Esophagus (tissue), 2 donors: ENCODE measurements at regions not wholly inside any gene's neighbourhood (a gene's known extent, or its start where the extent isn't known, plus 50 kb on each side); places are given as distances from the start of the nearest gene placed in this dataset.
A peak's percentile ranks its signal among the peaks of the same experiment; 100 is the strongest.

Source experiments
- H3K27ac ChIP-seq, 2 donors: one replicate each; pipeline ENCODE4 v1.5.1; 2013; ENCODE audit warnings: low read depth in 2 of 2, mild to moderate bottlenecking in 2 of 2, inconsistent platforms in 1 of 2, low read length in 1 of 2, moderate library complexity in 1 of 2
- H3K27me3 ChIP-seq, 2 donors: one replicate each; pipeline ENCODE4 v1.6.1; 2013; ENCODE audit warnings: low read length in 2 of 2, control low read depth in 1 of 2, mild to moderate bottlenecking in 1 of 2; ENCODE audit not compliant: insufficient read depth in 2 of 2, control insufficient read depth in 1 of 2
- H3K36me3 ChIP-seq, 2 donors: one replicate each; pipeline ENCODE4 v1.6.1; 2013; ENCODE audit warnings: low read length in 1 of 2; ENCODE audit not compliant: control insufficient read depth in 2 of 2, insufficient read depth in 2 of 2
- H3K4me1 ChIP-seq, 2 donors: one replicate each; pipeline ENCODE4 v1.6.1; 2013; ENCODE audit warnings: low read length in 1 of 2; ENCODE audit not compliant: control insufficient read depth in 2 of 2, insufficient read depth in 2 of 2
- H3K4me3 ChIP-seq, 2 donors: one replicate each; pipeline ENCODE4 v1.5.1; 2013; ENCODE audit warnings: low read length in 2 of 2, mild to moderate bottlenecking in 2 of 2, low read depth in 1 of 2, moderate library complexity in 1 of 2
- H3K9me3 ChIP-seq, 2 donors: one replicate each; pipeline ENCODE4 v1.6.1; 2013; ENCODE audit warnings: mild to moderate bottlenecking in 2 of 2, low read depth in 1 of 2, low read length in 1 of 2, moderate library complexity in 1 of 2; ENCODE audit not compliant: control insufficient read depth in 2 of 2, insufficient read depth in 1 of 2
- WGBS, 2 donors: extraction: QIAGEN DNeasy Blood & Tissue Kit; methylation state at CpG; one replicate each; pipeline ENCODE4 v1.1.7; 2013; 5-methylcytosine and 5-hydroxymethylcytosine counted together
- donor health status: healthy with polysubstance abuse.
- donor health status: Bipolar disorder and iron deficiency.

DNA sequence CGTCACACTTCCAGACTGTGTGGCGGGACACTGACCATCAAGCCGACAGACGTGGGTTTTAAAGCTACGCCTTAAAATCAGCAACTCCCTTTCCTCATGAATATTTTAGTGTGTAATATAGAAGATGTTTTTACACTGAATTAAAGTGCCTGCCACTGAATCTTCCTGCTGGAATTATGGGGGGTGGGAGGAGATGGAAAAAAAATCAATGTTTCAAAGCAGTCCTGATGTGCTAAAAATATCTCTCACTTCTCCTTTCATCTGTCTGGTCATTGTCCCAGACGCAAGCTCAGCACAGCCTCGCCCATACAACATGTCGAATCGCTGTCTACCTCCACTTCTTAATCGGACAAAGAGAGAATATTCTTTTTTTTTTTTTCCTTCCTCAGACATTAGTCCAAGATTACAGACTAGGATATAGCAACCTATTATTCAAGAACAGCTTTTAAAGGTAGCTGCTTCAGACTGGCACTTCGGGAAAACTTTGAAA, 165.1 kb upstream of the KLF14 start:
- peaks cover 3 to 10% of the 10 kb centered on the region in 2 donors for H3K36me3 ChIP-seq
- no peaks in the 10 kb centered on the region for H3K27me3 ChIP-seq
- no peak overlapping the region for H3K4me3 ChIP-seq
- H3K9me3 ChIP-seq: no peaks in the 10 kb centered on the region
- 58 to 61% methylated on average over 11 of the region's 11 CpGs for WGBS, 2 donors
- peak overlapping the region; percentile 79 to 85 for H3K27ac ChIP-seq
- peaks cover 7 to 40% of the 10 kb centered on the region in 2 donors for H3K4me1 ChIP-seq

DNA sequence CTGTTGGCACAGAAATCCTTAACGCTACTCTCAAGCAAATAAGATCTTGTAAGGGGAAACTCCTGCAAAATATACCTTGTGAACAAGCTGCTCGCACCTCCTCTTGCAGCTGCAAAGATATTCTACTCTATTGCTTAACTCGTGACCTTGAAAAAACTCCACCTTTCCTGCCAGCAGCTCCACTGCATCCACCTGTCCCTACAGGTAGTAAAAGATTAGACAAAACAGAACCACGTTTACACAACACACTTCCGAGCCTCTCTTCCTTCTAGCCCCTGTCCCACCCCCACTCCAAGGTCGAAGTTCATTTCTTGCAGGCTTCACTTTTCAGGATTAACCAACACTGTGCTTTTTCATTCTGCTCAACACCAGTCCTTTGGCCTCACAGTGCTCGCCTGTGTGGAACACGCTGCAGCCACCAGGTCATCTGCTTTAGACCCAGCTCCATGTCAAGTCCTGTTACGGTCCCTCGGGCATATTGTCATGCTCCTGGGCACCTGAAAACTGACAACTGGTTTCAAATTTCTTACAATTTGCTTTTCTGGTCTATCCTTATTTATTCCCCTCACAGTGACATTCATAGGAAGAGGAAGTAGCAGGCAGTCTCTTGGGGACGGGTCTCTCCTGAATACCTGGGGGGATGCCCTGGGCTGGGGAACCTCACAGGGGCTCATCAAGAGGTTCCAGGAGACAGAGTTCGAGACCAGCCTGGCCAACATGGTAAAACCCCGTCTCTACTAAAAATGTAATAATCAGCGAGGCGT, 165.8 kb upstream of the KLF14 start:
- H3K27ac ChIP-seq: peak overlapping the region; percentile 79 to 91
- H3K4me3 ChIP-seq: no peak overlapping the region
- H3K27me3 ChIP-seq: no peaks in the 10 kb centered on the region
- no peaks in the 10 kb centered on the region for H3K9me3 ChIP-seq
- H3K4me1 ChIP-seq: peaks cover 4 to 39% of the 10 kb centered on the region in 2 donors
- H3K36me3 ChIP-seq: peaks cover 3 to 10% of the 10 kb centered on the region in 2 donors
- WGBS, 2 donors: 53 to 56% methylated on average over 15 of the region's 15 CpGs

DNA sequence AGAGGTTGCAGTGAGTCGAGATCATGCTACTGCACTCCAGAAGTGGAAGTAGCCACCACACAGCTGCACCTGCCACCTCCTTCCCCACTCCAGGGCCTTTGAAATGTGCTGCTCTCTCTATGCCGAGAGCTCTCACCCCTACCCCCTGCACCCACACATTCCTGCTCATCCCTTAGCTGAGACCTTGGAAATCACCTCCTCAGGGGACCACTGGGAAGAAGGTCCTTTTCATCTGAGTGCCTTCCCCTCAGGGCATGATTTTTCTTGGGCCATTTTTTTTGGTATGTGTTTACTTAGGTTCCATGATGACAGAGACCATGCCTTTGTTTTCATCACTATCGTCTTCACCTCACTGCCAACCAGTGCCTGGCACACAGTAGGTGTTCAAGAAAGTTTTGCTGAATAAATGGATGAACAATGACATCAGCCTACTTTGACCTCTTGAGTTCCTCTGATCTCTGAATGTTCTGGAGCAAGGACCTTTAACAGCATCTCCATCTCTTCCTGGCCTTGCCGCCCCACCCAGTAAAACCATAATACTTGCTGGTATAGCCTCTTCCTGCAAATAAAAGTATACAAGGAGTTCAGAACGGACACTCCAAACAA, 166.6 kb upstream of the KLF14 start:
- Histone ChIP-seq H3K9me3 (no peaks in the 10 kb centered on the region), H3K36me3 (peaks cover 3 to 10% of the 10 kb centered on the region in 2 donors), H3K4me1 (peaks cover 4 to 38% of the 10 kb centered on the region in 2 donors), H3K27me3 (no peaks in the 10 kb centered on the region), H3K4me3 (no peak overlapping the region), H3K27ac (peak overlapping the region; percentile 77 to 91)
- WGBS, 2 donors: 59 to 62% methylated on average over 5 of the region's 5 CpGs

DNA sequence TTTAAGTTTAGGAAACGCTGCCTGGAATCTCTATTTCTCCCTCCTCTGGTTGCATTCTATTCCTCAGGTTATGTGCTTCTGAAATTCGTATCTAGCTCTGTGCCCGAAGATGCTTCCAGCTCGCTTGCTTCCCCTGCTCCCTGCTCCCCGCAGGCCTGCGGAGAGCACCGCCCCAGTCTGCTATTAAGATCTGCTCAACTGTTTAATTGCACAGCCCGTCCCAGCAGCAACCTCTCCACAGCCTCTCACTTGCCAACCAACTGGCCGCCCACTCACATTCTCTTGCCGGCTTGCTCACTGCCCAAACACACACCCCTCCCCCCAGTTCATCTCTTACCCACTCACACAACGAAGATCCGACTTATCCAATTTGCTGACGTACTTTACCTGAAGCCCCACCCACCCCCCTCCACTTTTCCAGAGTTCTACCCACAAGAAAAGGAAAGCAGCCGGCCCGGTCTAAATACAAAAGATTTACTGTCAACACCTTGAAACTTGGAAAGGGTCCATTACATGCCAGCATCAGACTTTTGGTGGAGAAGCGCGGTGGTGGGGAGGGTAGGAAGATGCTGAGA, 167.3 kb upstream of the KLF14 start:
- no peaks in the 10 kb centered on the region for H3K27me3 ChIP-seq
- H3K27ac ChIP-seq: peak overlapping the region; percentile 77 to 86
- H3K4me1 ChIP-seq: peaks cover 4 to 42% of the 10 kb centered on the region in 2 donors
- WGBS, 2 donors: 23 to 24% methylated on average over 17 of the region's 17 CpGs
- no peak overlapping the region for H3K4me3 ChIP-seq
- H3K9me3 ChIP-seq: no peaks in the 10 kb centered on the region
- peaks cover 3 to 10% of the 10 kb centered on the region in 2 donors for H3K36me3 ChIP-seq

DNA sequence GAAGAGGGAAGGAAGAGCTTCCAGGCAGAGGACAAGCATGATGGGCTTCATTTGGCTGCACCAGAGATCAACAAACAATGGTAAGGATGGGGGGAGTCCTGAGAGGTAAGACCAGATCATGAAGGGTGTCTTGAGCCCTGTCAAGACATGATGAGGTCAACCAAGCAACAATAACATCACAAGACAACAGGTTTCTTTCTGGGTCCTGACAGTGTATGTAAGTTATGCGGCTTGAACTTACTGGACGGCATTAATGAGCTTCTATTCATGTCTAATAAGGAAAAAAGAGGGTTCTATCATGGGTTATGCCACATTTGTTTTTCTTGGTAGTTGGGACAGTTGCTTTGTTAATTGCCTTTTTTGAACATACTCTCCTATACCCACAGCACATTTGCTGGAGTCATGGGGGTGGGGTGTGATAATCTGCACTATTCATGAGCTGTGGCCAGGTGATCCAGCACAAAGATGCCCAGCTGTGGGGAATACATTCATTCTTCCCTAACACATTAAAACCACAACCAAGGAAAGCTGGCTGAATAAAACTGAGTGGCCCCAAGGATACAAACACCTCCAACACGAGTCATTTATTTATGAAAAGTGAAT, 168.8 kb upstream of the KLF14 start:
- Histone ChIP-seq H3K9me3 (no peaks in the 10 kb centered on the region), H3K27me3 (no peaks in the 10 kb centered on the region), H3K4me1 (peaks cover 4 to 36% of the 10 kb centered on the region in 2 donors), H3K4me3 (no peak overlapping the region), H3K27ac (peak overlapping the region; percentile 61 to 75), H3K36me3 (peaks cover 3 to 8% of the 10 kb centered on the region in 2 donors)
- 73 to 76% methylated on average over 3 of the region's 3 CpGs for WGBS, 2 donors

DNA sequence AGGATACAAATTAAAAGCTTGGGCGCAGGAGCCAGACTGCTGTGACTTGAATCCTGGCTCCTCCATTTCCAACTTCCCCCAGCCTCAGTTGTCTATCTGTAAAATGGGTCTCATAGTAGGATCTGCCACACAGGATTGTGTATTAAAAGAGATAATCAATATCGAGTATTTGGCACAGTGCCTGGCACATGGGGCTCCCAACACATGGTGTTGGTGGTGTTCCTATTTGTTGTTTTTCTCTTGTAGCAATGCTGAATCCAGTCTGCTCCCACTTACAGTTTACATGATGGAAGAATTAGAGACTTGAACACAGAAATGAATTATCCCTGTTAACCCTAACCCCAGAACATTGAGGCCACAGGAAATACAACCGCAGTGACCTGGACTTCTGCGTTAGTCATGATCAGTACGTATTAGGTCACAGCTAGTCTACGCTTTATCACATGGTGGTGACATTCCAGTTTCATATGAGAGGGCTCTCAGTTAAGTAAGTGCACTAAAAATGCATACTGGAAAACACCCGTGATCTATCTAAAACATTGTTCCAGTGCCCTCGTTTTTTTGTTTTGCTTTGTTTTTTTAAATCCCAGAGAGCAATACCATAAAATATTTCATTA, 169.5 kb upstream of the KLF14 start:
- WGBS, 2 donors: 48% methylated on average over 8 of the region's 8 CpGs
- no peak overlapping the region for H3K4me3 ChIP-seq
- H3K9me3 ChIP-seq: no peaks in the 10 kb centered on the region
- H3K4me1 ChIP-seq: peaks cover 4 to 32% of the 10 kb centered on the region in 2 donors
- peak overlapping the region; percentile 61 to 75 for H3K27ac ChIP-seq
- H3K27me3 ChIP-seq: no peaks in the 10 kb centered on the region
- H3K36me3 ChIP-seq: peaks cover 3 to 8% of the 10 kb centered on the region in 2 donors

DNA sequence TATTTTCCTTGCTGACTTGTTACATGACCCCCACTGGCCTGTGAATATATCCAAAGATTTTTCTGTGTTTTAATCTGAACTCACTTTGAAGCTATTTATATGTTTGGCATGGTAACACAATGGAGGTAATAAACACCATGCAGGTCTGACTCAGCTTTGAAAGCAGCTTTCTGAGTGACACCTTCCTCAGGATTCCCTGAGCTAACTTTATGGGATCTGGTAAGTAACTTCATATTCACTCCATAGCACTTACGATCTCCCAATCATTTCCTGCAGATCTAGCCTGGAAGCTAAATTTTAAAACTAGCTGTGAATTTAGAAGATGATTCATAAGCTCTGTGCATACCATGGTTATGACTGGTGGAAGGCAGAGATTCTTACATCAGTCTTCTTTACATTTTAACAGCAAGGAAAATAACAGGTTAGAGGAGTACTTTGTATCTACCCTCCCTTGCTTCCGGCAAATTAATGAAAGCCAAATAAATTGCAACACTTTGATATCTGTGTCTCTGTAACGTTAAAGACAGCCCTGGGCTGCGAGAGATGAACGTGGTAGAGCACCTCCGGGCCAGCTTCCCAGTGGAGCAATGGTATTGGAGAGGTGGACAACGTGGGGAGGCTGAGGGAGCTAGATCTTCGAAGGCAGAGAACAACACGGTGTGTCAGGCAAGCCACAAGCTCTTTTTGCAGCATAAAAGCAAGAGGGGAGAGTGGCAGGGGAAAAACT, 170.2 kb upstream of the KLF14 start:
- peak overlapping the region in 1 of 2 donors; percentile 11 for H3K4me3 ChIP-seq
- peaks cover 4 to 29% of the 10 kb centered on the region in 2 donors for H3K4me1 ChIP-seq
- WGBS, 2 donors: 37 to 40% methylated on average over 9 of the region's 9 CpGs

DNA sequence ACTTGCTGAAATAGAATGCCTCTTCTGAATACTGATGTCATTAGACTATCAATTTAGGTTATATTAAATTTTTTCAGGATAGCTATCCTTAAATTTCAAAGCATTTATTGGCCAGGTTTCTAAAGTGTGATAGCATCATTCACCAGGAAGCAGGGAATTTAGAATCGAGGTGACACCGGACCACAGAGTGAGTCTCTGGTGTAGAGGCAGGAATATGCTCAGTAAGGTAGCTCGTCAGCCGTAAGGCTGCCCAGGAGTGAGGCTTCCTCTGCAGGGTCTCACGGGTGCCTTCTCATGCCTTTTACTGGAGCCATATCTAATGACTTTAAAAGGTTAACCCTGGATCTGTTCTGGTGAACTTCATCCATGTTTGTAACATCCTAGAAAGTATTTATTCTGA, 170.8 kb upstream of the KLF14 start:
- H3K27me3 ChIP-seq: no peaks in the 10 kb centered on the region
- WGBS, 2 donors: 59 to 65% methylated on average over 5 of the region's 5 CpGs
- H3K36me3 ChIP-seq: peaks cover 0 to 11% of the 10 kb centered on the region in 2 donors
- peaks cover 8 to 32% of the 10 kb centered on the region in 2 donors for H3K4me1 ChIP-seq
- no peak overlapping the region for H3K4me3 ChIP-seq
- H3K27ac ChIP-seq: peak overlapping the region; percentile 95 to 96
- no peaks in the 10 kb centered on the region for H3K9me3 ChIP-seq

More for the DNA sequence above, 170.2 kb upstream of the KLF14 start:
- Histone ChIP-seq H3K27me3 (no peaks in the 10 kb centered on the region), H3K36me3 (peaks cover 0 to 8% of the 10 kb centered on the region in 2 donors), H3K27ac (peak overlapping the region; percentile 95 to 96), H3K9me3 (no peaks in the 10 kb centered on the region)
